ENCODE measurements at regions not wholly inside any gene's neighbourhood (a gene's known extent, or its start where the extent isn't known, plus 50 kb on each side); places are given as distances from the start of the nearest gene placed in this dataset.
"Not testable (repeated sequence)": the region's sequence is repeated elsewhere in the genome, so short reads cannot be mapped to it uniquely, and the experiment has no call there.

DNA sequence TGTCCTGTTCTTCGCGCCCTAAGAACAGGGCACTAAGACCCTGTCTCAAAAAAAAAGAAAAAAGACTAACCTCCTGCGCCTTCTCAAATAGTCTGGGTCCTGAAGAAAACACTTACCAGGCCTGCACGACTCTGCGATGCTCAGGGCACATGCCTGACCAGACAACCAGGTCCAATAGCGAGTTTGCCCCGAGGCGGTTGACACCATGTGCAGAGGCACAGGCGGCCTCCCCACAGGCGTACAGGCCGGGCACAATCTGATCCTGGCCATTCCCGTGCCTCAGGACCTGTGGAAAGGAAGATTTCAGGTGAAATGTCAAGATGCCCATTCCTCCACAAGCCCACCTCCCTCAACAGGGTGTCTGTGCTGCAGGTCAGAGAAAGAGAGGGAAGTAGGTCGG lies 65.9 kb upstream of the TNK2 start:
- not testable (repeated sequence) for DNase-seq (ENCODE audit: low read depth in 2 of 2)

DNA sequence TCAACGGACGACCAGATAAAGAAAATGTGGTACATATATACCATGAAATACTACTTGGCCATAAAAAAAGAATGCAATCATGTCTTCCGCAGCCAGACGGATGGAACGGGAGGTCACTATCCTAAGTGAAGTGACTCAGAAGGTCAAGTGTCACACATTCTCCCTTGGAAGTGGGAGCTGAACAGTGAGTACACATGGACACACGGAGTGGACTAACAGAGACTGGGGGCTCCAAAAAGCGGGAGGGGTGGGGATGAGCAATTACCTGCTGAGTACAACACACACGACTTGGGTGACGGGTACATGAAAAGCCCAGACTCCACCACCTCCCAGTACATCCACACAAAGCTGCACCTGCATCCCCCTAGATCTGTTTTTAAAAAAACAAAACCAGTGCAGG lies 62.5 kb upstream of the TNK2 start:
- DNase-seq (ENCODE audit: low read depth in 2 of 2): not testable (repeated sequence)

GRCh38 chr3:195969838-195970776 lies 61.8 kb upstream of the TNK2 start:
- DNase-seq (ENCODE audit: low read depth in 2 of 2): not testable (repeated sequence)

DNA sequence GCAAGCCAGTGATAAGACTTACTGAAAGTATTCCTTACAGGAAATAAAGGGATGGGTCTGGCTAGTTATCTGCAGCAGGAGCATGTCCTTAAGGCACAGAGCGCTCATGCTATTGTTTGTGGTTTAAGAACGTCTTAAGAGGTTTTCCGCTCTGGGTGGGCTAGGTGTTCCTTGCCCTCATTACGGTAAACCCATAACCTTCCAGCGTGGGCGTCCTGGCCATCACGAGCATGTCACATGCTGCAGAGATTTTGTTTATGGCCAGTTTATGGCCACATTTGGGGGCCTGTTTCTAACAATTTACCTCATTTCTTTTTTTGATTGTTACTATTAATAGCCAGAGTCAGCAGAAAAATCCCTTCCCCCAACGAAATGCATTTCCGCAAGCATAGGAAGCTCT lies 61.0 kb upstream of the TNK2 start:
- not testable (repeated sequence) for DNase-seq (ENCODE audit: low read depth in 2 of 2)

DNA sequence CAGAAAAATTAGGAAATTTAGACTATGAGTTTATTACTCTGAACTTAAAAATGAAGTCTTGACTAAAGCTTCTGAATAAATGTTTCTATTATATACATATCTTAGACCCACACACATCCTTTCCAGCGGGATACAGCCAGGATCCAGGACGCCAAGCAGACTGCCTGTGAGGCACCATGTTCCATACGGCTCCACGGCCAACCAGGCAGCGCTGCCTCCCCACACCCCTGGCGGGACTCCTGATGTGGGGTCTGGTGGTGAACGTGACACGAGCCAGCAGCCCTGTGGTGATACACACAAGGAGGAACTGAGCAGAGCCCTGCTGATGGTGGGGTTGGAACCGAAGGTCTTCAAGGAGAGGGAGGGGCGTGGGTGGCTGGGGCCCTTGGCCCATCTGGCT lies 59.8 kb upstream of the TNK2 start:
- DNase-seq (ENCODE audit: low read depth in 2 of 2): not testable (repeated sequence)

DNA sequence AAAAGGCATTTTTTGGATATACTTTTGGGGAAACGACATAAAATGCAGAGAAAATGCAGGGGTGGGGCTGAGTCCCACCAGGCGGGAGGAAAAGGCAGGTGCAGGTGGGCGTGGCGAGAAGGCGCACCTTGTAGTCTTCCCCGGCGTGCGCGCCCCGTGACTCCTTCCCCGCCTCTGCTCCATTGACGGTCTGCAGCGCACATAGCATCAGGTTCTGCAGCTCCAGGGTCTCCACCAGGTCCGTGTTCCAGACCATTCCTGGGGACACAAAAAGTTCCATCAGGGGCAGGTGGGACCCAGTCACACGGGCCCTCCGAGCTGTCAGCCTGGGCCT lies 59.0 kb upstream of the TNK2 start:
- not testable (repeated sequence) for DNase-seq (ENCODE audit: low read depth in 2 of 2)

DNA sequence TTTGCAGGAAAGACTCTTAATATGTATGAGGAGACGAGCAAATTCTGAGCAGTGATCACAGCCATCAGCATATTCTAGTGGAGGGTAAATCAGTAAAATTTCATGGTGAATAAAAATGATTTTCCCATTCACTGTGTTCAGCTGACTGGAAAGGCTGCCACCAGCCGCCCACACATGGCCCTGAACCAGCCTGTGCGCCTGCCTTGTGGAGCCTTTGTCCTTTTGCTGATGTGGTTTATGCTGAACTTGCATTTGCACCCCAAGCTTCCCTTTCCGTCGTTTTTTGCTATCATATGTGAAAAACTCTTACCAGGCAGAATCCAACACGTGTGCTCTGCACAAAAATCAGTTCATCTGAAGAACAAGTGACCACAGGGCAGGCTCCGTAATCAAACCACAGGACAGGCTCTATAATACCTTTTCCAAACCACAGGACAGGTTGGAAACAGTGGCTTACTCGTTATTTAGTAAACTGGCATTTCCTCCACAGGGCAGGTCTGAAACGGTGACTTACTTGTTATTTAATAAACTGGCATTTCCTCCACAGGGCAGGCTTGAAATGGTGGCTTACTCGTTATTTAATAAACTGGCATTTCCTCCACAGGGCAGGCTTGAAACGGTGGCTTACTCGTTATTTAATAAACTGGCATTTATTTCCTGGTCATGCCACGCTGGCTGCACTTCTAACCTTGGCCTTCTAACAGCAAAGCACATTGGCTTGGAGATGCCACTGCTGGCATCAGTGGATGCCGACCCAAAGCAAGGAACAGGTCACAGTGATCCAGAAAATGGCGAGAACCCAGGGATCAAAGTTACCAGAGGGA lies 58.4 kb upstream of the TNK2 start:
- not testable (repeated sequence) for DNase-seq (ENCODE audit: low read depth in 2 of 2)

DNA sequence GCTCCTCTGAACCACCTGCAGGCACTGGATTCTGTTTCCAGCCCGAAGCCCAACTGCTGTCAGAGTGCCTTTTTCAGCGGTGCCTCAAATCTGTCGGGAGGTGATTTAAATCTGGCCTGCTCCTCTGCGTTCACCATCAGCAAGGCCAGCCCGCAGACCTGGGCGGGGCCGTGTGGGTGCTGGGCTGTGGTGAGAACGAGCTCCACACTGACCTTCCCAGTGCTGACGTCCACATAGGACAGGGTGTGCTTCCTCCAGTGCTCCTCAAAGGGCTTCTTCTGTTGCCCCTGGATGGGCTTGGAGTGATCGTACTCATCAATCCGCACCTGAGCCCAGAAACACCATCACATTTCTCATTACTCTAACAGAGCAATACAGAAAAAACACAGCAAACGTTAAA lies 56.9 kb upstream of the TNK2 start:
- DNase-seq (ENCODE audit: low read depth in 2 of 2): not testable (repeated sequence)

- not testable (repeated sequence) for DNase-seq (ENCODE audit: low read depth in 2 of 2)
Measured at GRCh38 chr3:195964318-195965107, 56.2 kb upstream of the TNK2 start.

DNA sequence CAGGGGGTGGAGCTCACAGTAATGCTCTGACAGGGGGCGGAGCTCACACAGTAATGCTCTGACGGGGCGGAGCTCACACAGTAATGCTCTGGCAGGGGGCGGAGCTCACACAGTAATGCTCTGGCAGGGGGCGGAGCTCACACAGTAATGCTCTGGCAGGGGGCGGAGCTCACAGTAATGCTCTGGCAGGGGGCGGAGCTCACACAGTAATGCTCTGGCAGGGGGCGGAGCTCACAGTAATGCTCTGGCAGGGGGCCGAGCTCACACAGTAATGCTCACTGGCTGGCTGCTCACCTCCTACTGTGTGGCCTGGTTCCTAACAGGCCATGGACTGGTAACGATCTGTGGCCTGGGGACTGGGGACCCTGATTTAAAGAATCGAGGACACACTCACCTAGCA lies 53.9 kb upstream of the TNK2 start:
- not testable (repeated sequence) for DNase-seq (ENCODE audit: low read depth in 2 of 2)

- not testable (repeated sequence) for DNase-seq (ENCODE audit: low read depth in 2 of 2)
Measured at GRCh38 chr3:195960971-195961775, 52.8 kb upstream of the TNK2 start.

GRCh38 chr3:195960164-195960563 lies 51.8 kb upstream of the TNK2 start:
- DNase-seq (ENCODE audit: low read depth in 2 of 2): not testable (repeated sequence)

DNA sequence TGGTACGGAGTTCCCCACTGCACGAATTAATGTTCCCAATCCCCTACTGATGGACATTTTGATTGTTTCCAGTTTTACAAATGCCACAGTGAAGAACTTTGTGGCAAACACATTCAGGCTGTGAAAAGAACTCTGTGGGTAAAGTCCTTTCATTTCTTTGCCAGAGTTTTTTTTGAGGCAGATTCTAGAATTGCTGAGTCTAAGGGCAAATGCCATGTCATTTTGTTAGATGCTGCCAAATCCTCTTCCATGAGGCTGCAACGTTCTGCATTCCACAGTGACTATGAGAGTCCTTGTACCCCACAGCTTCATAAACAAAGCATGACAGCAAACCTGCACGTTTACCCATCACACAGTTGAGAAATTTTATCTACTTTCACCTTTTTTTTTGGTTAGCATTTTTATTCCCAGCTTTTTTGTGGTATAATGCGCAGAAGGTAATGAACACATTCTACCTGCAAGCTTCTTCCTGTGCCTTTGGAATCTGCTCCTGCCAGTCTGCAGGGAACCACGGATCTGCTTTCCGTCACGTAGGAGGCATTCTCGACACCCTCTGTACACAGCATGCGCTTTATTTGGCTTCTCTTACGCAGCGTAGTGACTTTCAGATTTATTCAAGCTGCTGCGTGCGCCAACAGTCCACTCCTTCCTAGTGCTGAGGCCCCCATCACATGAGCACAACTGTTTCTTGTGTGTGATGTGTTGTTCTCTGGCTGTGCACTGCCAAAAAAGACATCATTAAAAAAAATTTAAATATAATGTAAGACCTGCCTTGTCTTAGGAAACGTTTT lies 51.2 kb upstream of the TNK2 start:
- not testable (repeated sequence) for DNase-seq (ENCODE audit: low read depth in 2 of 2)

- DNase-seq (ENCODE audit: low read depth in 2 of 2): not testable (repeated sequence)
Measured at GRCh38 chr3:195958736-195959135, 50.4 kb upstream of the TNK2 start.
